NCI-H774 (cell line): ENCODE measurements at regions not wholly inside any gene's neighbourhood (a gene's known extent, or its start where the extent isn't known, plus 50 kb on each side); places are given as distances from the start of the nearest gene placed in this dataset.
A peak's percentile ranks its signal among the peaks of the same experiment; 100 is the strongest.
"Not testable (repeated sequence)": the region's sequence is repeated elsewhere in the genome, so short reads cannot be mapped to it uniquely, and the experiment has no call there.

ENCODE experiments used
- DNase-seq: peaks from one replicate; lab custom pipeline; 2025; lab: John Stamatoyannopoulos, UW

GRCh38 chr7:16089191-16089590 lies 332.1 kb downstream of the CRPPA start:
- DNase-seq = no peak

DNA sequence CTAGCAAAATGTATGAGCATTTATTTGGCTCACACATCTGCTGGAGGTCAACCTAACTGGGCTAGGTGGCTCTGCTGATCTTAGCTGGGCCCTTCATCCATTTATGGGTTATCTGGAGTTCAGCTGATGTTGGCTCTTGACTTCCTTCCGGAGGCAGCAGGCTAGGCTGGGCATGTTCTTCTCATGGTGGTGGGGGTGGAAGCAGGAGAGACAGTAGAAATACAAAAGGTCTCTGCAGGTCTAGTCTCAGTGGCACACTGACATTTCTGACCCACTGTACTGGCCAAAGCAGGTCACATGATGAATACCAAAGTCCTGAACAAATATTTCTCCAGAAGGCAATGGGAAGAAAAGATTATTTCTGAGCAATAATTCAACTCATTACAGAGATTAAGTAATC lies 334.6 kb downstream of the CRPPA start:
- DNase-seq = no peak

DNA sequence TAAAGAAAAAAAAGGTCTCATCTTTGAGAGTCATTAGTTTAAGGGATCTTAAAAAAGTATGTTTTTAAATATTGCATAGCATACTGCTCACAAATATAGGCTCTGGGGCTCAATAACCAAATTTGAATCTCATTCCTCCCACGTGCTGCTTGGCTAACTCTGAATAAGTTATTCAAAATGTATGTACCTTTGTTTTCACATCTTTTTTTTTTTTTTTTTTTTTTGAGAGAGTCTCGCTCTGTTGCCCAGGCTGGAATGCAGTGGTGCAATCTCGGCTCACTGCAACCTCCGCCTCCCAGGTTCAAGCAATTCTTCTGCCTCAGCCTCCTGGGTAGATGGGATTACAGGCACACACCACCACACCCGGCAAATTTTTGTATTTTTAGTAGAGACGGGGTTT lies 335.6 kb downstream of the CRPPA start:
- DNase-seq = not testable (repeated sequence)

DNA sequence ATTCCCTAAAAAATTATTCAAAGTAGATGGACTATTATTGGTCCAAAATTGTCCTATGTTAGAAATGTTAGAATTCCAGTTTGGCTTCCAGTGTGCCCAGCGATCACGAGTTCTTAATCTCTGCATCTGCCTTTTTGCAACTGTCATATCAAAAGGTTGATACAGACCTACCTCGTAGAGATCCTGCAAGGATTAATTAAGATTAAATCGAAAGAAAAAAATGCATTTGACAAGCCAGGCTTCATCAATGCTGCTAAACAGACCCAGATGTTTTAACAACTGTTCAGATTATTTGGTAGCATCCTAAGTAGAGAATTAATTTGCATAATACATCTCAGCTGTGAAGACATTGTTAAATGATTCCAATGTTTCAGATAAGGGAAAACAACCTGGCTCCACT lies 336.5 kb downstream of the CRPPA start:
- no peak for DNase-seq

DNA sequence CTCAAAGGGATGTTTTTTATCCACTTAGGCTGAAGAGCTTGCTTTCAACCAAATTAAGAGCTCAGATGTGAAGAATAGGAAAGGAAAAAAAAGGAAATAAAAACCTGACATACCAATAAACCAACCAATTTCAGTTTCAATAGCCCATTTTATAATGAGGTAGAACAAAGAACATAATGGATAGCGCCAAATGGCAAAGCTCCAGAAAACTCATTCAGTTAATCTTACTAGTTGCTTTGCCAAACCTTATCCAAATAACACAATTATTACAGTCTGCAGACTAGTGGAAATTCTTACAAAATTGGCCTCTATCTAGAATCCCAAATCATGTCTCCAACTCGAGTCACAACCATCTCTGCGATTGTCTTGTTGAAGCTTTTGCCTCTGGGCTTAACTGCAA lies 337.0 kb downstream of the CRPPA start:
- DNase-seq = no peak

DNA sequence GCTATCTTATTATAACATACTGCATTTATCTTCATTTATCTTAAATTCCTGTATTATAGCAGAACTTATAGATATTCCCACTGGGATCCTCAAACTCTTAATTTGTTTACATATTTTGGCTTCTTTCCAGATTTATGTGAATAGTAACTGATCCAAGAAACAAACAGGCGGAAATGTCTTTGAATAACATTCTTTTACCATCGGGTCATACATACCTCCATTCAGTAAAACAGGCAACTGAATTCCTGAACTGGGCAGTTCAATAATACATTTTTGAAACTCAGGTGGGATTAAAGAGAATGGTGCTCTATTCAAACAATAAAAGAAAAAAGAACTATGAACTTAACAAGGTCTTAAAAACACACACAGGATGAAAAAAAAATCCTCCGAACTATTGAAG lies 337.4 kb downstream of the CRPPA start:
- no peak for DNase-seq

- no peak for DNase-seq
These were observed 341.2 kb downstream of the CRPPA start for GRCh38 chr7:16080131-16080530.

DNA sequence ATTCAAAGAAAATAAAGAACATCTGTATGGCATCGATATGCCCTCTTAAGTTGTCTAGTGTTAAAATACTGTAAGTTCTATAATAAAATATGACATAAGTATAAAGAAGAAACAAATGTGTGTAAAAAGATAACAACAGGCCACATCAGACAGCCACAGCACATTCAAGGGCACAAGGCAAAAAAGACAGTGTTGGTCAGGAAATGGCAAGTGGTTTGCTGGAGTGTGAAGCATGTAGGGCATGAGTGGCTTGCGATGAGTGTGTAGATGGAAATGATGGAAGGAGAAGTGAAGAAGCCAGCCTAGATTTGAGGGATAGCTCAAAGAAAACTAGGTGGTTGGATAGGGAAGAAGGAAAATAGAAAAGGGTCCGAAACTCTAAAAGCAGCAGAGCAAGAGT lies 341.6 kb downstream of the CRPPA start:
- DNase-seq = no peak

- DNase-seq = peak; percentile 21
These were observed 343.0 kb downstream of the CRPPA start for GRCh38 chr7:16078076-16078952.

DNA sequence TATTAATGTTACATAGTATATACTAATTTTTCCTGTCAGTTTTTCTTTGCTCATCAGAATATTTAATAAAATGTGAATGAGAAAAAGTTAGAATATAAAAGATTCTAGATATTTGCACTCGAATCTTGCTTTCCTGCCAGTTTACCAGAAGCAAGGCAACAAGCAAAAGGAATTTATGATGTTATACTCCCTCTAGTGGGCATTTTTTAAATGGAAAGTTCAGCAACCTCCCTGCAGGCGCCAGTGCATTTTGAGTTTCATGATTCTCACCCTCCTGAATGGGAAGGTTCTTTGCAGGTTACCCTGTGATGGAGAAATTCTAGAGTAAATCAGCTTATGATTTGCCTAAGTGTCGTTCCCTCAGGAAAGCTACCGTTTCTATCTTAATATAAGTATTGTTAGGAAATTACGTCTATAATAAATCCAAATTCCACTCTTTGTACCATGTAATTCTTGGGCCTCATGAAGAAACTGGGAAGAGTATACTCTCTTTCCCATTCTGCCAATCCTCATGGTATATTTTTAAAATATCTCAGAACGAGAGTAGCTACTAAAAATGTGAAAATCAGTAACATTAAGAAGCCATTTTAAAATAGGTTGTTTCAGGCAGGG lies 350.0 kb downstream of the CRPPA start:
- peak; percentile 48 for DNase-seq

- DNase-seq = no peak
These were observed 350.5 kb downstream of the CRPPA start for GRCh38 chr7:16070806-16071205.

DNA sequence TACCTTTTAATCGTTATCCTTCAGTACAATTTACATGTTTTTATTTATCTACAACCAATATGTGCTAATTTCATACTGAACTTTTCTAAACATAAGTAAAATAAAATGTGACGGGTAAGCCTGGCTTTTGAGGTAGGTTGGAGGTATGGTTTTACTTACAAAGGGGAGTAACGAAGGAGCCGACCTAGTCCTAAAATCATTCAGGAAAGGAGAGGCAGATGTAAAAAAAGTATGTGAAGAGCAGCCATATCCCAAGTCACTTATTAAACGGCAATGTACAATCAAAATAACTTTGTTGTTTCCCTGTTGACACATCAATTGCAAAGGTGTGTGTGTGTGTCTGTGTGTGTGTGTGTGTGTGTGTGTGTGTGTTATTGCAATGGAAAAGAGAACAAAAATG lies 351.3 kb downstream of the CRPPA start:
- no peak for DNase-seq

DNA sequence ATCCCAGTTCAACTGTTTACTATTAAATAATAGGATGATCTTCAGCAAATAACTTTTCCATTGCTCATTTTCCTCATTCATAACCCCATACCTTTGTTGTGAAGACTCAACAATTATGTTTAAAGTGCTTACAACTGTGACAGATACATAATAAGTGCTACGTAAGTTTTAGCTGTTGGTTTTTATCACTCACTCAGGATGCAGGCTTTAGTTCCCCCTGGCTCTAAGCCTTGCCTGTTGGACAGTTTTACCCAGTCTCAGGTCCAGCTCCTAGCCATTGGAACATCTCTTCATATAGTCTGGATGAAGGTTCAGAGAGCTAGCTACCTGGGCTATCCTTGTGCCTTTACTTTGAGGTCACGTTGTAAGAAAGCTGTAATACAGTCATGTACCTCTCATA lies 353.2 kb downstream of the CRPPA start:
- DNase-seq = no peak

- DNase-seq = no peak
These were observed 353.6 kb downstream of the CRPPA start for GRCh38 chr7:16067711-16068110.

DNA sequence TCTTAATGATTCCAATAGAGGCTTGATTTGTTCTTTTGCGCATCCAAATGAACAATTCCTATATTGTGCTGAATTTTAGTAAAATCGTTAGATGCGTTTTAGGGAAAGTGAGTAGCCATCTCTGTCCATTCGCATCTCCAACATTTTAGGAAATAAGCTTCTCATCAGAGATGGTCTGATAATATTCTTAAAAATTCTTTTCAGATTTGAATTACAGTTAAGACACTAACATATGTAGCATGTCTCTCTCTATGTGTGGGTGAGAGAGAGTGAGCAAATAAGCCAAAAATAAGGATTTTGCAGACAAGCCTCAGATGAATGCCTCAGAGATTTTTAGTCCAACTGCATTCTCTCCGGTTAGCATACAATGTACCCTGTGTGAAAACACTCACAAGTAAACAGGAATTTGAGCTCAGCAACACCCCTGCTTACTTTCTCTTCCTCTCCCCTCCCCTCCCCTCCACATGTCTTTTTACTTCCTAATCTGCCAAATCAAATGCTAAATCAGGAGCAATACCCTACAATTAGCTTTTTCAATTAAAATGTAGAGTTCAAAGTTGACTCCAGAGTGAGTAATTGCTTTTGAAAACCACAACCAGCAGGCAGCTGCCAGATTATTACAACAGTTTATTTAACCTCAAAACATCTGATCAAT lies 354.4 kb downstream of the CRPPA start:
- DNase-seq = no peak

GRCh38 chr7:16065939-16066338 lies 355.4 kb downstream of the CRPPA start:
- no peak for DNase-seq

- no peak for DNase-seq
These were observed 357.3 kb downstream of the CRPPA start for GRCh38 chr7:16063716-16064675.

DNA sequence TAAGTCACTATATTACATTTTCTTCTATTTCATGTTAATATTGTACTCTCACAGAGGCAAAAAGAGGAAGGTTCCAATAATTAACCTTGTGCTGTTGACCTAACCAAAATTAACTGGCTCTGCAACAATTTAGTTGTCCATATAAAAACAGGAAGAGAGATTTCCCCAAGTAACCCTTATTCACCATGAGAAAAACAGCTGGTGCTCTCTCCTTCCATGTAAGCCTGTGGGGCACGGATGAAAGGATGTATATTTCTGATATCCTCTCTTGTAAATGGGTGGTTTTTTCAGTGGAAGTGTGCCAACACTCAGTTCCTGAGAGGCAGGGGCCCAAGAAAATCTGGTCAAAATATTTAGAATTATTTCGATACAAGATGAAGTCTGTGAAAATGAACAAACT lies 358.1 kb downstream of the CRPPA start:
- no peak for DNase-seq

GRCh38 chr7:16062269-16062668 lies 359.1 kb downstream of the CRPPA start:
- no peak for DNase-seq

DNA sequence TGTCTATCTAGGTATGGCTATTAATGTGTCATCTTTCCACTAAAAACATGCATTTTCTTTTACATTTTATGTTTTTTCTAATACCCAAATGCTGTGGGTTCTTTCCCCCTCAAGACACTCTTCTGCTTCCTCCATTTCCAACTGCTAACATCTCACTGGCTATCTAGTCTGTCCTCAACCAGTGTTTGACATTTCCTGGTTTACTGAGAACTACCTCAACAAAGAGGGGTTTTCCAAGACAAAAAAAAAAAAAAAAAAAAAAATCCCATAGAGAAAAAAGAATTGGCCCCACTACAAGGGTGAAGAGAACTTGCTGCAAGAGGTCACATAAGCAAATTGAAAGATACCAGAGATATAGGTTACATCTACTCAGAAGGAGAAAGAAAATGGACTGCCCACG lies 359.7 kb downstream of the CRPPA start:
- no peak for DNase-seq

DNA sequence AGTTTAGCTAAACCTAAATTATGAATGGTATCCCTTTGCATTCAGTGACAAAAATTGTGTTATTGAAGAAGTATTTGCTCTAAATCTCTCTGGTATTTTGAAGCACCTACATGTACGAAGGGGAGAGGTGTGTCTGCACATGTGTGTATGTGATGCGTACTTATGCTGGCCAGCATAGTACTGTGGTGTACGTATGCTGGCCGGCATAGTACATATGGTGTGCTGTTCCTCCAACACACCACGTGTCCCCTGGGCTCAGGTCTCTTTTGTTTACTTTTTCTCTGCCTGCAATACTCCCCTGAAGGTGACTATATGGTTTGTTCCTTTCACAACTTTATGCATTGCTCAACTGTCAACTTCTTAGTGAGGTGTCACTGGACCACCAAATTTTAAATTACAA lies 360.3 kb downstream of the CRPPA start:
- no peak for DNase-seq

- no peak for DNase-seq
These were observed 360.8 kb downstream of the CRPPA start for GRCh38 chr7:16060502-16060901.
